ENCODE measurements at regions not wholly inside any gene's neighbourhood (a gene's known extent, or its start where the extent isn't known, plus 50 kb on each side); places are given as distances from the start of the nearest gene placed in this dataset.
"Not testable (repeated sequence)": the region's sequence is repeated elsewhere in the genome, so short reads cannot be mapped to it uniquely, and the experiment has no call there.

GRCh38 chr6:9704989-9705388, 709.9 kb downstream of the TFAP2A start:
- DNase-seq (ENCODE audit: low read depth in 2 of 2): no peak

DNA sequence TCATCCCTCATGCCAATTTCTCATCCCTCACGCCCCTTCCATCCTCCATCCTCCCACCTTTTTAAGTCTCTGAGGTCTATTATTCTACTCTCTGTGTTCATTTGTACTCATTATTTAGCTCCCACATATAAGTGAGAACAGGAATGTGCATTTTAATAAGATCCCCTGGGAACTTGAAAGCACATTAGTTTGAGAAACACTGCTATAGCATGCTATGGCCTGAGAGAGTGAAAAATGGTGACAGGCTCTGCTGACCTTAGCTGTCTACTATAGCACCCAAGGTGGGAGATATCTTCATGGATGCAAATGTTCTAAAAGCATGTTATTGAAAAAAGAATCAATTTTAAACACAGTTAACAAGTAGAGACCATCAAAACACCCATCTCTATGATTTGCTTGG, 712.0 kb downstream of the TFAP2A start:
- no peak for DNase-seq (ENCODE audit: low read depth in 2 of 2)

- no peak for DNase-seq (ENCODE audit: low read depth in 2 of 2)
Measured at GRCh38 chr6:9699888-9700287, 715.0 kb downstream of the TFAP2A start.

DNA sequence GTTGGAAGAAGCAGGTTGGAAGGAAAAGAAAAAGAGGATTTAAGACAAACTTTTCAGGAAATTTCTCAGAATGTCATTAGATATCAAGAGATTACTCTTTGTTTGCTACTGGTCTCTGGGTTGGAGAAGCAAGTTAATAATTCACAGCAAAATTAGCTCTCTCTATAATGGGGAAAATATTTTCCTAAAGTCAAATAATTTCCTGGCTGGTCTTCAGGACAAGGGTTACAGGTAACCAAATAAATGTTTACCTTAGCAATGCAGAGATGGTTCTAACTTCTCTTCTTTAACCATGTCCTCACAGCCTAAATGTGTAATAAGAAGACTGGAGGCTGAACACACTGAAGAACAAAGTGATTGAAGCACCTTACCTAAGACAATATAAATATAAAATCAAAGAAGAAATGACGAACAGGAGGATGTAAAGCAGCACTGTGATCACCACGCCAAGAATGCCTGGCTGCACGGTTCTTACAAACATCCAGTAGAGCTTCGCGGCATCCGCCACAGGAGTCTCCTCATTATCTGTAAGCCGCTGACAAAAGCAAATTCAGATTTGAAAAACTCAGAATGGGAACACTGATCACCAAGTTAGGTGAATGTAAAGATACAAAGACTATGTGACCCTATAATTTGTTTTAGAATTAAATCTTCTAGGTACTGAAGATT, 717.5 kb downstream of the TFAP2A start:
- DNase-seq (ENCODE audit: low read depth in 2 of 2): no peak

- no peak for DNase-seq (ENCODE audit: low read depth in 2 of 2)
Measured at GRCh38 chr6:9690388-9690787, 724.5 kb downstream of the TFAP2A start.

DNA sequence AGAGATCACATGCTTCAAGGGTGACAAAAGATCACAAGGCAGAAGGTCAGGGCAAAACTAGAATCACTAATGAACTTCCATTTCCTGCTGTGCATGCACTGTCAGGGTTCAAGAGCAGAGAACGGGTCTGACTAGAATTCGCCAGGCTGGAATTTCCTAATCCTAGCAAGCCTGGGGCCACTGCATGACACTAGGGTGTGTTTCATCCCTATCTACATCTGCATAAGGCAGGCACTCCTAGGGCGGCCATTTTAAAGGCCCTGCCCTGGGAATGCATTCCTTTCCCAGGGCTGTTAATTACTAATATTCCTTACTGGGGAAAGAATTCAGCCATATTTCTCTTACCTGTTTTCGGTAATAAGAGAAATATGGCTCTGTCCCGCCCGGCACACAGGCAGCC, 734.1 kb downstream of the TFAP2A start:
- not testable (repeated sequence) for DNase-seq (ENCODE audit: low read depth in 2 of 2)

- no peak for DNase-seq (ENCODE audit: low read depth in 2 of 2)
Measured at GRCh38 chr6:9675122-9675521, 739.8 kb downstream of the TFAP2A start.

DNA sequence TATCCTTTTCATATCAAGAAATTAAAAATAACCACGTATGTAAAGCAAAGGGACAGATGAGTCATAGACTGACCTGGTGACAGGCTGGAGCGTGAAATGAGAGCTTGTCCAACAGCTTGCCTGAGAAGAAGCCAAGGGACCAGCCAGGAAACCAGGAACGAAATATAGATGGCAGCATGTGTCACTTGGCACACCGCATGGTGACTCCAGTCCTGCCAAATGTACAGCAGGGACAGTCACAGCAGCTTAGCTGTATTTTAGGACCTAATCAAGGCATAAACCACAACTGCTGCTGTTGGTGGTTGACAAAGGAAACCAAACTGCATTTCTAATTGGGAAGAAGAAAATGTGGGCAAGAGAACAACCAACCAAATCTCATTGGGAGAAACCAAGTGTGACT, 755.0 kb downstream of the TFAP2A start:
- no peak for DNase-seq (ENCODE audit: low read depth in 2 of 2)

- DNase-seq (ENCODE audit: low read depth in 2 of 2): no peak
Measured at GRCh38 chr6:9657994-9658393, 756.9 kb downstream of the TFAP2A start.

DNA sequence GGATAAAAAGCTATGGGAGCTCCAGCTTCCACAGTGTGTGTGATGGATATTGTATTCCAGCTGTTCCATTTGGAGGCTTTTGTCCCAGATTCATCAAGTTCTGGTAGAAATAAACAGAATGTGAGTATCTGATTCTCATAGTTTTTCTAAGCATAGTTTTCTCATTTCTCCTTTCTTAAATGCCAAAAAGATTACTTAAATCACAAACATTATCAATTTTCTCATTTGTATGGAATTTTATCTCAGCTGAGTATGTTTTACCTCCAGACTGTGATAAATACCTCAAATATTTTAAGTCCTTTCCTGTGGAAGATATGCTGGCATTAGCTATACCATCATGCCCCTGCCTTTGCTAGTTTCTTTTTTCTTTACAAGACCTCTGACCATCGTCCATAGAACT, 767.3 kb downstream of the TFAP2A start:
- DNase-seq (ENCODE audit: low read depth in 2 of 2): no peak

GRCh38 chr6:9647071-9647445, 767.8 kb downstream of the TFAP2A start:
- DNase-seq (ENCODE audit: low read depth in 2 of 2): no peak

DNA sequence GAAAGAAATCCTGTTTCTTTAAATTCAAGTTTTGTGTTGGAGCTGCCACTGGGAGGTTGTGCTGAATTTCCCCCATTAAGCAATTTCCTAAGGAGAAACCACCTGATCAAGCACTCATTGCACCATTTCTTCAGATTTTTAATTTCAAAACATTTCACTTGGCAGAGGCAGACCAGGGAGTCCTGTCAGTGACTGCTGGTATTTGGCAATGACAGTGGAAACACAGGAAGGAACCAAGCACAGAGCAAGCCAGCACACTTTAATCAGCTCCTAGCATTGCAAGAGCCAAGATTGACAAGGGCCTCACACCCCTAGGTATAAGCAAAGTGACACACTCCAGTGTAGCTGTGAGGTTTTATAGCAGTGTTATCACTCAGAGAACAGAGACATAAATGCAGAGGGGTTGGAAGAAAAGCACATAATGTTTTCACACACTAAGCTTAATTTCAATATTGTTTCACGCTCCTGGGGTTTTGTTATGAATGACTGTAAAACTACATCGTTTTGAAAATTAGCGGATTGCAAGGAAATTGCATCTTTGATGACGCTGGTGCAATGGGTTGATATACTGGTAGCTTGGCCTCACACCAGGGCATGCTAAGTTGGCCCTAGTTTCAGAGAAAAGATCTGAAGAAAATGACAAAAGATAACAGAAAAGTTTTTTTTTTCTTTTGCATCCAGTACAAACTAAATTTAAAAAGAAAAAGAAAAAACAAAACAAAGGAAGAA, 768.4 kb downstream of the TFAP2A start:
- no peak for DNase-seq (ENCODE audit: low read depth in 2 of 2)

GRCh38 chr6:9638861-9639260, 776.0 kb downstream of the TFAP2A start:
- no peak for DNase-seq (ENCODE audit: low read depth in 2 of 2)

- no peak for DNase-seq (ENCODE audit: low read depth in 2 of 2)
Measured at GRCh38 chr6:9634776-9635175, 780.1 kb downstream of the TFAP2A start.

- no peak for DNase-seq (ENCODE audit: low read depth in 2 of 2)
Measured at GRCh38 chr6:9632026-9632425, 782.8 kb downstream of the TFAP2A start.

DNA sequence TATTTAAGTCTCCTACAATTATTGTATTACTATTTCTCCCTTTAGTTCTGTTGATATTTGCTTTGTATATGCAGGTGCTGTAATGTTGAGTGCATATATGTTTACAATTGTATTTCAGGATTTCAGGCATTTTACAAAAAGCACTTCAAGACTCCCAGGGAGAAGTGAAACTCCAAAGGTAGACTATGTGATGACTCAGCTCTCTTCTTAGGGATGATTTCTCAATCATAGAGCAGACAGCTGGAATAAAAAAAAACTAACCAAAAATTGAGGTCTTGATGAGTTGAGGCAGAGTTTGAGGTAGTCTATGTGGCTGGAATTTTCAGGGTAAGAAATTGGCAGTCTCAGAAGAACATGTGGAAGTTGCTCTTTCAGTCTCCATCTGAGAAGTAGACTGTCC, 786.1 kb downstream of the TFAP2A start:
- DNase-seq (ENCODE audit: low read depth in 2 of 2): no peak

- DNase-seq (ENCODE audit: low read depth in 2 of 2): no peak
Measured at GRCh38 chr6:9627916-9628315, 787.0 kb downstream of the TFAP2A start.

GRCh38 chr6:9623985-9624384, 790.9 kb downstream of the TFAP2A start:
- no peak for DNase-seq (ENCODE audit: low read depth in 2 of 2)

DNA sequence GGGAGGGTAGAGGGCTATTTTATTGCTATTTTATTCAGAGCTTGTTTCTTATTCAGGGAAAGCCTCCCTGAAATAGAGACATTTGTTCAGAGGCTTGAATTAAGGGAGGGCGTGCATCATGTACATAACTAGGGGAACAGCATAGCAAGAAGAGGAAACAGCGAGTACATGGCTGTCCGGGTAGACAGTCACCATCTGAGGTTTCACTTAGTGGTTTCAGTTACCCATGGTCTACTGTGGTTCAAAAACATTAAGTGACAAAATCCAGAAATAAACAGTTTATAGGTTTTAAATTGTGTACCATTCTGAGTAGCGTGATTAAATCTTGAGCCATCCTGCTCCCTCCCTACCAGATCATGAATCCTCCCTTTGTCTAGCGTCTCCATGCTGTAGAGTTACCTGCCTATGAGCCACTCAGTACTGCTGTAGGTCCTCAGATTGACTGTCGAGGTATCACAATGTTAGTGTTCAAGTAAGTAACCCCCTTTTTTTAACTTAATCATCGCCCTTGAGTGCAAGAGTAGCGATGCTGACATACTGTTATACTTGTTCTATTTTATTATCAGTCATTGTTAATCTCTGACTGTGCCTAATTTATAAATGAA, 791.5 kb downstream of the TFAP2A start:
- no peak for DNase-seq (ENCODE audit: low read depth in 2 of 2)

DNA sequence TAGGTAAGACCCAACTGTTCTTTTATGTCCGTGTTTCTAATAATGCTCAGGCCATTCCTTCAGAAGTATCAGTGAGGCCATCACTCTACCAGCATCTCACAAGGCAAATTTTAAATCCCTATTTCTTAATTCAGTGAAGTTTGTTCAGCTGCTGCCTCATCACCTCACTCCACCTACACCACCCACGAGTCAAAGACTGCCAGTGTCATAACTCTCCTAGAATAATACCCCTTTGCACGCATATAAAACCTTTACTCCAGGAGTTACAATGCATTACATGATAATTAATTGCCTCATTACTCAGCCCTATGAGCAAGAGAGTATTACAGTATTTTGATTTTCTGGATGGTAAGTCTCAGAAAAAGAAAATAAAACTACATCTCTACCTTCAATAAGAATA, 793.6 kb downstream of the TFAP2A start:
- DNase-seq (ENCODE audit: low read depth in 2 of 2): no peak

DNA sequence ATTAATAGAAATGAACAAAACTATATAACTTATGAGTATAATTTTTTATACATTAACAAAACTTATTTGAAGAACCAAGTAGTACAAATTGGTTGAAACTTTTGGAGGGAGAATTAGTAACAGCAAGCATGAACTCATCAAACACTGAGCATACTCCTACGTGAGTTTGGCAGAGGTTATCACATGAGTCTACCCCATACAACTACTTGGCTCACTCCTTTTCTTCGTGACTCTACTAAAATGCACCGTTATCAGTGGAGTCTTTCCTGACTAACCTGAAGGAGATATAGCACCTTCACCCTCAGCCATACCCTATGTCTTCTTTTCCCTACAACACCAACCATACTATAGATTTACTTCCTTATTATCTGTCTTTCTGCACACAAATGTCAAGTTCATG, 794.2 kb downstream of the TFAP2A start:
- DNase-seq (ENCODE audit: low read depth in 2 of 2): no peak

DNA sequence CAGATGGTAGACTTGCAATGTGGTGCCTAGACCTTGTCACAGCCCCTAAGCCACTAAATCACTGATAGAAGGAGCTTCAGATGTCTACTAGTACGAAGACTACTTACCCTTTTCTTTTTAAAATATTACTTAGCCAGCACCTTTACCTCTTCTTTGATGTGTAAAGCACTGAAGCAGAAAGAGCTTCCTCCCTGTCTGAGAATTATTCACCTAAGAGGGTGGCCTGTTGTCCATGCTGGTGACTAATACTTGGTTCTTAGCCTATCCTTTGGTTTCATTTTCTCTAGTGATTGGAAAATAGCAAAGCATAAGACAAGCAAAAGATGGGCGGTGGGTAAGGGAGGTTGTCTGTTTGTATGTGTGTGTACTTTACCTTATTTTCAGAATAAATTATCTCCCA, 794.6 kb downstream of the TFAP2A start:
- DNase-seq (ENCODE audit: low read depth in 2 of 2): no peak

DNA sequence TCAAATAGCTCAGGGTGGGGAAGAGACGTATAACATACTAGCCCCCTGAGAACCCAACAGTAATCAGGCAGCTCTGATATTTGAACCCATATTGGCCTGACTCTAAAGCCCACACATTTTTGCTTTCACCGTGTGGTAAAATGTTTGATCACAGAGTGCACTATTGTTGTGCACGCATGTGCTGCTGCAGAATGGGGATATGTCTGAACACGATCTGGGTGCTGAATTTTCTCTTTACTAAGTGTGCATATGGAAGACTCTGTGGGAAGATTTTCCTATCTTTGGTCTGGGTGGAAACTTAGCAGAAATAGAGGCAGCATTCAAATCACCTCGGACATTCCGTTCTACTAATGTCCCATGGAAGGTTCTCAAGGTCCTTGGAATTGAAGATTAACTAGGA, 800.1 kb downstream of the TFAP2A start:
- no peak for DNase-seq (ENCODE audit: low read depth in 2 of 2)
